Cardiac fibroblast (primary cell): ENCODE measurements at regions not wholly inside any gene's neighbourhood (a gene's known extent, or its start where the extent isn't known, plus 50 kb on each side); places are given as distances from the start of the nearest gene placed in this dataset.

ENCODE experiments used
- DNase-seq, 2 donors: peaks; one replicate each; pipeline versions ENCODE4 v3.0.0 to v3.0.0-alpha.2; 2010; ENCODE audit warnings: low read depth in 2 of 2
- H3K4me3 ChIP-seq, 2 donors: replicated peaks in 1 of 2; 1 replicate in 1 of 2; 2 replicates in 1 of 2; pipeline ENCODE4 v1.5.1; 2011; ENCODE audit warnings: low read depth in 2 of 2, low read length in 2 of 2, mild to moderate bottlenecking in 2 of 2, moderate library complexity in 1 of 2
- TF ChIP-seq, protein P1 (sequence below): IDR thresholded peaks from one replicate; pipeline ENCODE4 v1.5.1; 2011; ENCODE audit warnings: low read depth, mild to moderate bottlenecking, low read length, inconsistent platforms

DNA sequence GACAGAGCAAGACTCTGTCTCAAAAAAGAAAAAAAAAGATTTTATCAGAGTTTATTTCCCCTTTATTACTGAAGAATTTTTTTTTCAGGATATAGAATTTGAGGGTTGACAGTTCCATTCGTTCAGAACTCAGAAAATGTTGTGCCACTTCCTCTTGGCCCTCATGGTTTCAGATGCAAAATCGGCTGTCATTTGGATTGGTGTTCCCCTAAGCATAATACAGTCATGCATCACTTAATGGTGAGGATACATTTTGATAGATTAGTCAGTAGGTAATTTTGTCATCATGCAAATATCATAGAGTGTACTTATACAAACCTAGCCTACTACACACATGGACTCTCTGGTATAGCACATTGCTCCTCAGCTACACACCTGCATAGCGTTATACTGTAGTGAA is 263.9 kb upstream of the RTL1 start:
- DNase-seq: no peak
- H3K4me3 ChIP-seq: no peak overlapping the region
- TF ChIP-seq, protein P1, sequence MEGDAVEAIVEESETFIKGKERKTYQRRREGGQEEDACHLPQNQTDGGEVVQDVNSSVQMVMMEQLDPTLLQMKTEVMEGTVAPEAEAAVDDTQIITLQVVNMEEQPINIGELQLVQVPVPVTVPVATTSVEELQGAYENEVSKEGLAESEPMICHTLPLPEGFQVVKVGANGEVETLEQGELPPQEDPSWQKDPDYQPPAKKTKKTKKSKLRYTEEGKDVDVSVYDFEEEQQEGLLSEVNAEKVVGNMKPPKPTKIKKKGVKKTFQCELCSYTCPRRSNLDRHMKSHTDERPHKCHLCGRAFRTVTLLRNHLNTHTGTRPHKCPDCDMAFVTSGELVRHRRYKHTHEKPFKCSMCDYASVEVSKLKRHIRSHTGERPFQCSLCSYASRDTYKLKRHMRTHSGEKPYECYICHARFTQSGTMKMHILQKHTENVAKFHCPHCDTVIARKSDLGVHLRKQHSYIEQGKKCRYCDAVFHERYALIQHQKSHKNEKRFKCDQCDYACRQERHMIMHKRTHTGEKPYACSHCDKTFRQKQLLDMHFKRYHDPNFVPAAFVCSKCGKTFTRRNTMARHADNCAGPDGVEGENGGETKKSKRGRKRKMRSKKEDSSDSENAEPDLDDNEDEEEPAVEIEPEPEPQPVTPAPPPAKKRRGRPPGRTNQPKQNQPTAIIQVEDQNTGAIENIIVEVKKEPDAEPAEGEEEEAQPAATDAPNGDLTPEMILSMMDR: no peak

DNA sequence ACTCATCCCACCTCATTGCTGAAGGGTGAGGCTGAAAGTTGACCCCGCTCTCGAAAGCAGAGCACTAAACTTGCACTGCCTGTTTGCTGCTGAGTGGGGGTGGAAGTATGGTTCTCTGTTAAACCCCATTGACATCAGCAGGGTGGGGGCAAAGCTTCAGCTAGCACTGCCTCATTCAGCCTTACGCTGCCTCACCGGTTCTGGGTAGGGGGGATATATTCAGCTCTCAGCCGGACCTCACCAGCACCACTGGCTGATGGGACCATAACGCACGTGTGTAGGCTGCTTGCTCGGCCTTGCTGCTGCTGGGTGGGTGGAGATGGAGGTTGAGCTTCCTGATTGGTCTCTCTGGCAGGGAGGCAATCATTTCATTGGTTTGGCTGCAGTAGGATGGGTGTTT is 265.7 kb upstream of the RTL1 start:
- TF ChIP-seq, protein P1: no peak
- H3K4me3 ChIP-seq: no peak overlapping the region
- DNase-seq: no peak

- no peak for DNase-seq
- H3K4me3 ChIP-seq: no peak overlapping the region
- TF ChIP-seq, protein P1: no peak
Observed at GRCh38 chr14:101171650-101172049, 268.1 kb upstream of the RTL1 start.

- DNase-seq: no peak
- TF ChIP-seq, protein P1: no peak
- H3K4me3 ChIP-seq: no peak overlapping the region
Observed at GRCh38 chr14:101173698-101174521, 270.4 kb upstream of the RTL1 start.

DNA sequence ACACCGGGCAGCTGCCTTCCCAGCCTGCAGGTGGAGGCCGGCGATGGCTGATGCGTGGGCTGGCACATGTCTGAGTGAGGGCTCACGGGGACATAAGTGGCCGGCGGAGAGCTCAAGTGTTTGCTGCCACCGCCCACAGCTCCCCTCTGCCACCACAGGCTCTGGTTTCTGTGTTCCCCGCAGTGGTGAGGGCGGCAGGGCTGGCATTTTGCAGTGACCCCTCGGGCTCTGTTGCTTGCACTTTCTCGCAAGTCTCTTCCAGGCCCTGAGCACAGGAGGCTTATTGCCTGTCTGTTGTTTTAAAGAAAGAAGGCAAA is 271.0 kb upstream of the RTL1 start:
- TF ChIP-seq, protein P1: no peak
- no peak overlapping the region for H3K4me3 ChIP-seq
- DNase-seq: no peak

DNA sequence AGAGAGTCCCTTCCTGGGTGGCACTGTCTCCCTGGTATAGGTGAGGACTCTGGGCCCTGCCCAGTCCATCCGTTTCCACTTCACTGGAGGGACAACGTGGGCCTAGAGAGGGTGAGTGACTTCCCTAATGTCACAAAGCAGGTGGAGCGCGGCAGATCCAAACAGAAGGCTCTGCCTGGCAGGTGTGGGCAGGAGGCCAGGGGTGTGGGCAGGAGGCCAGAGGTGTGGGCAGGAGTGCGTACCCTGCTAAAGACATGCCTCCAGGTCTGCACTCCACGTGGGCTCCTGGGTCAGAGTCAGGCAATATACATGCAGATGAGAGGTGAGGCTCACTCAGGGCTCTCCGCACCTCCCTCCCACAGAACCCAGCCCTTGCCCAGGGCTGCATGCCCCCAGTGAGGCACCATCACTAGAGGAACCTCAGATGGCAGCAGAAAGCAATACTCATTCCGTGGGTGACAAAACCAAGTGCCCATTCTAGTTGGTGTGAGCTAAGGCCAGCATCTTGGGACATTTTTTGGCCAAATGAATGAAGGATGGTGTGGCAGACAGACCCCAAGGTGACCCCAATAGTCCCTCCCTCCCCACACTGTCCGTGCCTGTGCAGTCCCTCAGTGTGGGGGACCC is 271.6 kb upstream of the RTL1 start:
- TF ChIP-seq, protein P1: no peak
- no peak for DNase-seq
- no peak overlapping the region for H3K4me3 ChIP-seq
